IPS-NIHi11 (cell line): ENCODE measurements at regions not wholly inside any gene's neighbourhood (a gene's known extent, or its start where the extent isn't known, plus 50 kb on each side); places are given as distances from the start of the nearest gene placed in this dataset.
A peak's percentile ranks its signal among the peaks of the same experiment; 100 is the strongest.

ENCODE experiments used
- DNase-seq: peaks from one replicate; pipeline ENCODE4 v3.0.0; 2012; ENCODE audit warnings: mixed read lengths, low spot score

DNA sequence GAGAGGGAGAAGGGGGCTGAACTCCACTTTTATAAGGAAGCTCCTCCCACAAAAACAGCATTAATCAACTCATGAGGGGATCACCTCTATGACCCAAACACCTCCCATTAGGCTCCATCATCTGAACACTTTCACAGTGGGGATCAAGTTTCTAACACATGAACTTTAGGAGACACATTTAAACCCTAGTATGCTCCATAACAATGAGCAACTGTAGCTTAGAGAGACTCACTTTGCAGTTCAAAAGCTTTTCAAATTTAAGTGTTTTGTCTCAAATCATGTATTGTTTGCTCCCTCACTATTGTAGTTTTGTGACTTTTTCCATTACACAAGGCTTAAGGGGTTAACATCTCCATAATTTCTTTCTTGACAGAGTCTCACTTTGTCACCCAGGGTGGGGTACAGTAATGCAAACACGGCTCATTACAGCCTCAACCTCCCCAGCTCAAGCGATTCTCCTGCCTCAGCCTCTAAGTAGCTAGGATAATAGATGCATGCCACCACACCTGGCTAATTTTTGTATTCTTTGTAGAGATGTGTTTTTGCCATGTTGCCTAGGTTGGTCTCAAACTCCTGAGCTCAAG, 352.7 kb upstream of the CDH20 start:
- DNase-seq: peak; percentile 24

DNA sequence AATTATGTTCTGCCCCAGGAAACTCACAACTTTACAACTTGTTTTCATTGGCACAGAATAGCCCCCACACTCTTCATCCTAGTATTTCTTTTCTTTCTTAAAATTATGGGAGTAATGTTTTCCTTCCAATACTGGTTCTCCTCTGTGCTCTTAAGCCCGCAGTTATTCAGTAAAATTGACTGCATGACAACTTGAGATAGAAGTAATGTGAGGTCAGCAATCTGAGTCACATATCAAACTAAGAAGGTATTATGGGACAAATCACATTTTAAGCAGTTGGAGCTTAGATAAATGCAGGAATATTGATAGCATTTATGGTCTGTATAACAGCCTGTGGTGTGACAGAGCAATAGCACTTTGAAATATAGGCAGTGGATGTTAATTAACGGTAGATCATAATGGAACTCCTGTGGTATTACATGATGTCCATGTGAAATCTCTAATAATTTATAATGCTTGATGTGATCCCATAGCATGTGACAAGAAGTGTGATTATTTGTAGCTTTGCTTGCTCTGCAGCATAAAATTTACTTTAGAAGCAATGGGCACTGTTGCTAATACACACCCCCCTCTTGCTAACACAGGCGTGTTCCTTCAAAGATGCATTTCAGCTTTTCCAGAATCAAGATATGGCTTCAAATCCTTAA, 351.4 kb upstream of the CDH20 start:
- DNase-seq: no peak

DNA sequence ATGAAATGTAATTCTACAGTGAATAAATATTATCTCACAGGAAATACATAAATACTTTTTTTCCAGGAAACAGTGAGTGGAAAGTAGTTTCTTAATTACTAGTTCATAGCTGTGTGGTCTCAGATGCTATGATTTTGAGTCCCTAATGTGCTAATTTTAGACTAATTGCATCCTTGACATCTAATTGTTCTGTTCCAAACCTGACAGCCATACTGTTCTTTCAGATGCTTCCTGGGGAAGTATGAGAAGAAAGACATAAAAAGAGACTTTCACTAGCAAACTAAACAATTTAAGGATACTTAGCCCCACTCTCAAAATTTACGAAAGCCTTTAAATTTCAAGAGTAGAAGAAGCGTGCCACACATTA, 350.9 kb upstream of the CDH20 start:
- DNase-seq: no peak

DNA sequence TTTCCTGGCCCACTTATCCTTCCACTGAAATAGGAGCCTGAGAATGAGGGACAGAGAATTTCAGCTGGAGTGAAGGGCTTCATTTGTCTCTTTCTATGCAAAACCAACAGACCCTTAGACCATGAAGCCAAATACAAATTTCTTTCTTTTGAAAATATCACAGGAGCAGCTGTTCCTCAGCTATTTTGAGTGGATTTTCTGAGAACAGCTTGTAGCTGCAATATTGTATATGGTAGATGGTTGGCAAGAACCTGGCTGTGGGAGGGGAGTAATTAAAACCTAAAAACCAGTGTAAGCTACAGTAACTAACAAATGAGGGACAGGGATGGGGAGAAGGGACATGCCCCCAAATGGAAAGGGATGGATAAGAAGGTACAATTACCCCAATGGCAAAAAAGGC, 350.3 kb upstream of the CDH20 start:
- DNase-seq: no peak

DNA sequence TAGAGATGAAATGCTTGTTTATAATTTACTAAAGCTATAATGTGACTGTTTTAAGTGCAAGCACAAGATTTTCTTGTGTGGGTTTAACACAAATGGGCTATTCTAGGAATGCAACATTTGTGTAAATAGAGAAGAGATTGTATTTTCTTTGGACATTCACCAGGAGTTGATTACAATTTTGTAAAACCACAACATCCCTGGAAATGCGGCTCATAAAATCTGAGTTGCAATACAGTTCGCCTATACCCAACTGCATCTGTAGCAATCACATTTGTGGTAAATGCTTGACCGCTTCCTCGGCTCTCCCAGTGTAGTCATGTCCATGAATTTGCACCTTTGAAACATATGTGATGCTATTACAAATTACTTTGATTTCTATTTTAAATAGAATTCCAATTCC, 348.7 kb upstream of the CDH20 start:
- DNase-seq: no peak

DNA sequence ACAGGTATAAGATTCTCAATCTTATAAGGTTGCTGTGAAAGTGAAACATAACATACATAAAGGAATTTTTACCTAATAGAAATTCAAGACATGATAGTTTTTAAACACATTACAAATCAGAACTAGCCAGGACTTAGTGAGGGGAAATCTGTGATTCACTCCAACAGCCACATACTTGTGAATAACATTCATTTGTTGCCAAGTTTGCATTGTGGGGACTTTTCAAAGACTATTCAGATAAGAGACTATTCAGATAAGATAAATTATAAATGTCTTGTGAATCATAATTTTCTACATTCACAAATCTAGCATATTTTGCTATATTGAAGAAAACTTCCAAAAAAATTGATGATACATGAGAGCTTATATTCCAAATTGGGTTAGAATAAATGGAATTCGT, 345.3 kb upstream of the CDH20 start:
- DNase-seq: no peak

DNA sequence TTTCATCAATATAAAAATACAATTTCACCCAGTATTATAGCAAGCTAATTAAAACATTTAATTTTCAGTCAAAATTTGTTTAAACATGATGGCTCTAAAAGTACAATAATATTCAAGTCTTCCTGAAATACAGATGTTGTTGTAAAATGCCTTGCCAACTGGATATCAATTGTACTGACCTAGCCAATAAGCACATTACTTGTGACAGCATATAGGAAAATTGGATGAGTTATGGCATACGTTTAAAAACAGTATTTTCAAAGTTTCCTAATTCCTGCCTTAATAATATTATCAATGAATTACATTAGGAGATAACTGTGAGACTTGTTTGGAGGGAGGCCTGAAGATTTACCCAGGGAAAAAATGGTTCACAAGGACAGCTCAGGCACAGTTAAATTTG, 336.9 kb upstream of the CDH20 start:
- no peak for DNase-seq

DNA sequence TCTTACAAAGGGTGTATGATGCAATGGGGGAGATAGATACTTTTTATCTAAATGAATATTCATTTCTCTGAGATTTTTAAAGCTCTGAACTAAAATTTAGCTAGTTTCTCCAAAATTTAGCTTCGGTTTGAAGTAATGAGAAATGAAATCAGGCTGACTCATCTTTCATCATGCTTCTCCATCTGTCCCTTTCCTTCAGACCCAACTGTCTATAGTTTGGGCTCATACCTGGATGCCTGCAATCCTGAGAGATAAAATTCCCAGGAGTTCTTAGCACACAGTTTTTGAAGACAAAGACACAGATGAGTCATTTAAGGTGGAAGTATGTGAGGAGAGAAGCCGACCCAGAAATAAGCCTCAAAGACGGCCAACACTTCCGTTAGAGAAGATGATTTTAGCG, 336.4 kb upstream of the CDH20 start:
- DNase-seq: no peak

DNA sequence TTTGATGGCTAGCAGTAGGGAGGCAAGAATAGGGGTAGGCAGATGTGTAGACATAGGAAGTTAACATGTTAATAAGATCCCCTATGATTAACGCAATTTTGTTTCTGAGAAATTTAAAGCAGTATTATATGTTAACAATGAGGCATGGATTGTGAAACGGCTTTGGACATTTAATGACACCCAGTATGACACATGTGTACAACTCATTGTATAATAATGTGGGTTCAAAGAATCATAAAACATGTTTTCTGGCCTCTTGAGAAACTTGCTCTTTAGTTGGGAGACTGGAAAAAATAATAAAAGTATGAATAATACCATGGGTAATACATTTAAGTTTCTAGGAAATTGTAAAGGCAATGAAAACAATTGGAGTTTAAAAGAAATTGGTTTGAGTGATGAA, 332.1 kb upstream of the CDH20 start:
- DNase-seq: no peak

DNA sequence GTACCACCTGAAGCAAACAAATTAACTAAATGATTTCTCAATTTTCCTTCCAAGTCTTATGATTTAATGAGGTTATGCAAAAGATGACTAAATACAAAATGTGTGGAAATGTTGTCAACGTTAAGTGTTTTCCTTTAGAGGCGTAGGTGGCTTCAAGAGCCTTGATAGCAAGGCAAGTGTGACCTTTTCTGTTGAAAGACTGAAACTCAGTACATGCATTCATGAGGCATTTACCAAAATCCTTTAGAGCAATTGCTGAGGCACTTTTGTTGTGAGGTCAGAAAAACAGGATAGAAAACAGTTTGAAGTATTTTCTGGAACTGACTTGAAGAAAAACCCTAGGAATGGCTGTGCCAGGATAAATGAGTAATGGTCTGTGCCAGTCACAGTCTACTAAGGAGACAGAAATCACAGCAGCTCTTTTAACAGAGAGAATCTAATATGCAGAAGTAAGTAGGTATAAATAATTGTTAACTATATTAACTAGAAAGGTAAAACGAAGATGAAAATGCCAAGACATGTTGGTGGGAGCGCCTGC, 326.5 kb upstream of the CDH20 start:
- DNase-seq: no peak

DNA sequence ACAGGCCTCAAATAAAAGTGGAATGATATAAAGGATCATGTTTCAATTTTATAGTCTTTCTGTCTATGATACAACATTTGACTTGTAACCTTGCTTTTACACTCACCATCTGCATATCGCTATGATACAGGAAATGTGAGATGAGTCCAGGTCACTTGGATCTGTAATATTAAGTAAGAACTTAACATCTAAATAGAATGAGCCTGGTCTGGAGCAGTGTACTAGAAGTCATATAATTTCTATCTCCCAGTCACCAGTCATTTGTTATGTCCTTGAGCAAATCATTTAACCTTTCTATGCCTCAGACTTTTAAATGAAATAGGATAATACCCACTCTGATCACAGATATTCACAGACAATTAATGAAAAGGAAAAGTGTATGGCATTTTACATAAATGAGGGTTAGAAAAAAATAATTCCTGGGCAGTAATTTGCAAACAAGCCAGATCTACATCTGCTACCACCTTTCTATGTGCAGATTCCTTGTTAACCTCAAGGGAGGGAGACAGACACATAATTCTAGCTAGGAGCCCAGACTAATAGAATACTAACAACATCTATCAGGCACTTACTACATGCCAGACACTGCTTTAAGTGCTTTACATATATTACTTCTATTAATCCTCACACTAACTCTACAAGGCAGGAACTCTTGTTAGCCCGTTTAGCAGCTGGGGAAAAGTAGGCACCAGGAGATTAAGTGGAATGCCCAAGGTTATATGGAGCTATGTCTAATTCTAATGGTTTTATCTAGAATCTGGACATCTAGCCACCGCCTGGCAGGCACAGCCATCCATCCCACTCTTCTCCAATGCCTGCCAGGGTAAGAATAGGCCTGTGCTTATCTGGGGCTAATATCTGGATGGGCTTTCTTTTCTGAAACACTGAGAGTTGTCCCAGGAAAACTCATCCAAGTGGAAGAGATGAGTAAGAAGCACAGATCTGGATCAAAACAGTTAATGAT, 313.6 kb upstream of the CDH20 start:
- no peak for DNase-seq

DNA sequence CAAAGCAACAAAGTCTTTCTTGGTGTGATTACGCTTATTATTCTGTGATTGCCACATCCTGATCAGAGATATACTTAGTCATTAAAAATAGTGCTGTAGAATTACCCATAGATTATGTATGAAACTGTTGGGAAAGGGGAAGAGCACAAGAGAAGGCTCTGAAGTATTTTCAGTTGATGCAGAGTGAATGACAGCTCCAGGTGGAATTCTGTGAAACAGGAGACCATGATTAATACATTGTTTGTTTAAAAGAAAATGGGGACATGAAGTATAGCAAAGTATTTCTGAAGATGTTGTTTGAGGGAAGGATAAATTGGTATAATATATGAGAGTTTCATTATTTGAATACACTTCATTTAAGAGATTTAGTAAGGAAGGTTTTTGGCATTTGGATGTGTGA, 307.6 kb upstream of the CDH20 start:
- DNase-seq: no peak

DNA sequence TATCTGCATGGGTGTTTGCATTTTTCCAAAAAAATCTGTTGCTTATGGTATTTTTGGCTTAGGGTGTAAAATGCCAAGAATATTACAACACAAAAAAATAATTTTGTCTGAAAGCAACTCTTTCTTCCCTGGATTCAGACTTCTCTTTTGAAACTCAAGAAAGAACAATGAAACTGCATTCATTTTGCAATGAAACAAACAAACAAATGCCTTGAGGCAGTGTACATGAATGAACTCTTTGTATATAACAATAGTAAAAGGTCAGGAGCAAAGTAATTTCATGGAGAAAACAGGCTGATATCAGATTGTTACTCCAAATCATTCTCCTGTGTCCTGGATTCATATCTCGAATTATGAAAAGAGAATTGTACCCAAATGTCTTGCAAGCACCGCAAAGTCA, 301.6 kb upstream of the CDH20 start:
- DNase-seq: no peak

DNA sequence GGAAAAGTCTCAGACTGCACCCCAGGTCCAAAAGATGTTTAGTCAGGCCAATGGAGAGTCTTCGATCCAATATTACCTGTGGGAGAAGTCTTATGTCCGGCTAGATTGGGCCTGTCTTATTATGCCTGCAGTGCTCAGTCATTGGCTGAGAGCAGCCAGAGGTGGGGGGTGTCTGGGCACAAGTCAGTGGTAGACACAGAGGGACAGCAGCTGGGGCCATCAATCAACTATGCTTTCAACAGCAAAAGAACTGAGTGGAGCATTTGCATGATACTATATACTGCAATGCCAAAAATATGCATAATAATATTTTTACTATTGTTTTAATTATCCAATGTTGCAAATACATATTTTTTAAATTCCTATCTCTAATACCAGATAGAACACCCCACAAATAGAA, 298.6 kb upstream of the CDH20 start:
- no peak for DNase-seq

DNA sequence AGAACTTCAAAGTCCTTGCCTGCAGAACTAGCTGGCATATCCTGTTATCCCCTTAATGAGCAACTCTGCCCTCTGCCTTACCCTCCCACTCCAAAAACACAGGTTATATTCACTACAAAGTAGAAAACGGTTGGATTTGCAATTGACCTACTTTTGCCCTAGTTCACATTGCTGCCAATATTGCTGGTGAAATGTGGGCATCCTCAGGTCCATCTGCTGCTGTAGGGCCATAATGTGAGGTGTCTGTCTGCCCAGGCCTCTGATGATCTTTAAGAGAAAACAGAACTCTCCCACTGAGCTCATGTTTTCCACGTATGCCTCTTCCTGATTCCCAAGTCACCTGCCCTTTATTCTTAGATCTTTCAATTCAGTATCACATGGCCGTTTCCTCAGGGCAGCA, 294.0 kb upstream of the CDH20 start:
- DNase-seq: peak; percentile 7

DNA sequence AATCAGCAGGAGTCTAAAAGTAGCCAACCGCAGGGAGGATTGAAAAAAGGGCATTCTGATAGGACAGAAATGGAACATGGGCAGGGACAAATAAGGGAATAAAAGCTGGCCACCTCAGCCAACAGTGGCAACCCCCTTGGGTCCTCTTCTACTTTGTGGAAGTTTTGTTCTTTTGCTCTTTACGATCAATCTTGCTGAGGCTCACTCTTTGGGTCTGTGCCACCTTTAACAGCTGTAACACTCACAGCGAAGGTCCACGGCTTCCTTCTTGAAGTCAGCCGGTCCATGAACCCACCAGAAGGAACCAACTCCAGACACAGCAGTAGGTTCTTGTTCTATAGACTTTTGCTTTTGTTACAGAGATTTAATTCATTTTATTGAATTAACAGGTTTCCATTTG, 285.4 kb upstream of the CDH20 start:
- no peak for DNase-seq

DNA sequence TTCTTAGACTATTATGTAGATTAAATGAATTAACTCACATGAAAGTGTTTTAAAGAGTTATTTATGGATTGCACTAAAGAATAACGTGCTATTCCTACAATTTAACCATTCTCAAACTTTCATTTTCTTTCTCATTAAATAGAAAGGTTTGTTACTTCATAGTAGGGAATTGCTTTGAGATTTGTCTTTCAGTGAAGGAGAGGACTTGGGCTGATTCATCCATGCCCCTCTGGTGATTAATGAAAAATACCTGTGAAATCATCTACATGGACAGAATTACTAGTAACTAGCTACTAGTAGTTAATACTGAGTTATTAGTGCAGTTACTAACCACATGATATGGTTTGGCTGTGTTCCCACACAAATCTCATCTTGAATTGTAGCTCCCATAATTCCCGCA, 275.8 kb upstream of the CDH20 start:
- DNase-seq: no peak

DNA sequence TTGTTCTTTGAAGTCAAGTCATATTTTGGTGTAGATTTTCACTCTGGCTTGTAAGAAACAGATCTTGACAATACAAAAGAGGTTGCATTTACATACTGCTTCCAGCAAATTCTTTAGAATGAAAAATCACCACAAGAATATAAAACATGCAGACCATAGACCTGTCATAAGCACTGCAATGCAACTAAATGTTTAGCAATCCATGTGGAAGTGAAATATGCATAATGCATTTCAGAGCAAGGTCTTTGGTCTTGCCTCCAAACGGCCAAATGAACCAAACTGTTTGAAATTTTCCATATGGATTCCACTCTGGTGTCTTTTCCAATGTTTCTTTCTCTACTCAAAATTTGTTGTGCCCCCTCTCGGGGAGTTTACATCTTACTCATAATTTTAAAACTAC, 271.0 kb upstream of the CDH20 start:
- no peak for DNase-seq

DNA sequence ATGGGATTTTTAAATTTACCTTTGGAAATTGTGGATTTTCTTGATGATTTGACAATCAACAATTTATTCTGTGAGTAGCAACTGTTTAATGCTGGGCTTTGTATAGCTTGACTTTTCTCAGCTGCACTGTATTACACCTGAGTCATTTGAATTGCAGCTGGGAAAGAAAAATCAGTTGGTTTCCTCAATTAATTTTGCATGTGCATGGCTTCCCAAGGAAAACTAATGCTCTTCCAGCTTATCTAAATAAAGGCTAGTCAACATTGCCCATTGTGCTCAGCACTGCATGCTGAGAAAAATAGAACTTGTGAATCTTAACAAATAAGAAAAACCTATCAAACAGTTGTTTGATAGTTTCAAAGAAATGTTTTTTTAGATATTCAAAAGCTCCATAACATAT, 268.3 kb upstream of the CDH20 start:
- no peak for DNase-seq

DNA sequence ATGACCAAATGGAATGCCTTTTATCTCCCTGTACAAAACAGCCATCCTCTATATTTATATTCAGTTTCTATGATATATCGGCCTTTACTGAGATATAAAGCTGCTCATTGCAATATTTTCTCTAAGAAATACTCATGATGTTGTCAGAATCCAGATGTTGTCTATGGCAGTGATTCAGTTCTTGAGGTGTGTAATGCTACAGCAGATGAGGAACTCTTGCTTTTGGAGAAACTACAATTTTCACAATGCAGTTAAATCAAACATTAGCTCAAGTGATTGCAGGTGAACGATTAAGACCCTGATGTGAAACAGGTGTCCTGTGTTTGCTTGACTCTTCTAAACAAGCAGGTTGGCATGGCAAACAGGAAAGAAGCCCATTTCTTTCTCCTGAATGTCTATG, 256.2 kb upstream of the CDH20 start:
- no peak for DNase-seq

DNA sequence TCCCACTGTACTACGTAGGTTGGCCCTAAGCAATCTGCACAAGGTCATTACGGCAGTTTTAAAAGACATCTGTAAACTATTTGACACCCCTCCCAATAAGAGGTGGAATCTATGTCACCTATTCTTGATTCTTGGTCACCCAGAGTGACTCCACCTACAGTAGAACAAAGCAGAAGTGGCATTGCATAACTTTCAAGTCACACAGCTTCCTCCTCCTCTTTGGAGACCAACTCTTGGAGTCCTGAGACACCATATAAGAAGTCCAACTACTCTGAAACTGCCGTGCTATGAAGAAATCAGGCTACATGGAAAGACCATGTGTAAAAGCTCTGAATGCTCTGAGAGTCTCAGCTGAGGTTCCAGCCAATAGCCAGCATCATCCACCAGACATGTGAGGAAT, 253.5 kb upstream of the CDH20 start:
- no peak for DNase-seq

DNA sequence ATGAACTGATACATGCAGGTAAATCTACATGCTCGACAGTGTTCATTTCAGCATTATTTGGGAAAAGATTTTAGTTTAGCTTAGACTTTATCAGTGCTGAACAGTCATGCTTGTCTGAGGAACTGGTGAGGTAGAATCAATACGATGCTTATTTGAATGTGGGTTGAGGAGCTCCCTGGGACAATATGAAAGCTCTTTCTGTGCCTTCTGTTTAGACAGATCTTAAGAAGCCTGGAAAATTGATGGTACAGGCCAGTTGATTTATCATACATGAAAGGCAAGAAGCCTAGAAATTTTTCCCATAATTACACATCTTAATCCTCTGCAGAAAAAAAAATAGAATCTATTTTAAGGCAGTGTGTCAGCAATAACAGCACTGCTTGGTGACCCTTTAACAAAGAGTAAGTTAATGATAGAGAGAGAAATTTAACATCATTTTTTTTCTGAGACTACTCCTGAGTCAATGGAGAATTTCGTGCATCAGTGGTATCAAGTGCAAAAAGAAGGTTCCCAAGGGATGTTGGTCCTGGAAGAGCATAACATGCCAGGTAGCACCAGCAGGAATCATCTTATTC, 252.2 kb upstream of the CDH20 start:
- DNase-seq: no peak
